SK-N-MC (cell line): ENCODE measurements at regions not wholly inside any gene's neighbourhood (a gene's known extent, or its start where the extent isn't known, plus 50 kb on each side); places are given as distances from the start of the nearest gene placed in this dataset.

Source experiments
- DNase-seq: peaks from one replicate; pipeline ENCODE4 v3.0.0-alpha.2; 2011; ENCODE audit warnings: low read depth, low spot score
- H3K27ac ChIP-seq: fragments of 200-600 bp; sonication (generic); 2 replicates; pipeline ENCODE4 v1.5.1; 2016; ENCODE audit warnings: mixed run types
- H3K36me3 ChIP-seq: fragments of 200-600 bp; sonication (generic); 2 replicates; pipeline ENCODE4 v1.6.1; 2017; ENCODE audit warnings: antibody characterized with exemption, low read length, mixed read lengths; ENCODE audit not compliant: insufficient read depth
- H3K4me3 ChIP-seq: fragments of 200-600 bp; sonication (generic); 2 replicates; pipeline ENCODE4 v1.5.1; 2016
- H3K9ac ChIP-seq: fragments of 200-600 bp; sonication (generic); 2 replicates; pipeline ENCODE4 v1.8.0; 2017; ENCODE audit warnings: mixed run types, mixed read lengths; ENCODE audit not compliant: insufficient read length
- H3K9me3 ChIP-seq: fragments of 200-600 bp; sonication (generic); 2 replicates; pipeline ENCODE4 v1.6.1; 2017; ENCODE audit warnings: low read depth, mild to moderate bottlenecking, antibody characterized with exemption, low read length, moderate library complexity, mixed read lengths
- EZH2 ChIP-seq: fragments of 200-600 bp; sonication (generic); IDR thresholded peaks from one replicate; pipeline ENCODE4 v1.6.1; 2017; ENCODE audit warnings: antibody characterized with exemption
- FOXP2 ChIP-seq: optimal IDR thresholded peaks from 2 replicates; pipeline ENCODE3; 2011; ENCODE audit warnings: mild to moderate bottlenecking, moderate library complexity; ENCODE audit not compliant: insufficient read depth; ENCODE audit errors: extremely low read length, control extremely low read depth
- POLR2AphosphoS5 ChIP-seq: IDR thresholded peaks from 2 replicates; pipeline ENCODE4 v1.6.1; 2012; ENCODE audit warnings: mild to moderate bottlenecking, low read depth, low read length, borderline replicate concordance

- Histone ChIP-seq H3K27ac (no peak overlapping the region), H3K4me3 (no peak overlapping the region), H3K9me3 (no peaks in the 10 kb centered on the region), H3K9ac (no peak overlapping the region), H3K36me3 (no peaks in the 10 kb centered on the region)
- no peak for DNase-seq
- TF ChIP-seq EZH2 (no peak), POLR2AphosphoS5 (no peak), FOXP2 (no peak)
These were observed 50.4 kb upstream of the BZW1 start for GRCh38 chr2:200761266-200761665.
